NCI-H1048 (cell line): ENCODE measurements at regions not wholly inside any gene's neighbourhood (a gene's known extent, or its start where the extent isn't known, plus 50 kb on each side); places are given as distances from the start of the nearest gene placed in this dataset.

Source experiments
- DNase-seq: peaks from one replicate; lab custom pipeline; 2025; lab: John Stamatoyannopoulos, UW

DNA sequence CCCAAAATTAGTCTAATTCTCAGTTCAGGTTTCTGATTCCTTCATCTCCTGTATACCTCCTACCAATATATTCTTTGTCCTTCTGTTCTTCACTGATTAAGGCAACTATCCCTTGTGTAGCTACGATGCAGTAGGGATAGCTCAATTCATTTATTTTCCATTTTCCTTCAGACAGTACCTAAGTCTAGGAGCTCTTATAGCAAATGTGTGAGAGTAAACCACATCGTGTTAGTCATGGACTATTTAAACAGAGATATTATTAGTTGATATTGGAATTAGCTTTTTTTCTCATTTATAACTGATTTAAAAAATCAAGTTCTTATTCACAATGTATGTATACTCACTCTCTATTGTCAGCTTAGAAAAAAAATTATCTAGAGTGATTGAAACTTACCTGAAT lies 900.0 kb downstream of the JRKL start:
- DNase-seq: no peak

DNA sequence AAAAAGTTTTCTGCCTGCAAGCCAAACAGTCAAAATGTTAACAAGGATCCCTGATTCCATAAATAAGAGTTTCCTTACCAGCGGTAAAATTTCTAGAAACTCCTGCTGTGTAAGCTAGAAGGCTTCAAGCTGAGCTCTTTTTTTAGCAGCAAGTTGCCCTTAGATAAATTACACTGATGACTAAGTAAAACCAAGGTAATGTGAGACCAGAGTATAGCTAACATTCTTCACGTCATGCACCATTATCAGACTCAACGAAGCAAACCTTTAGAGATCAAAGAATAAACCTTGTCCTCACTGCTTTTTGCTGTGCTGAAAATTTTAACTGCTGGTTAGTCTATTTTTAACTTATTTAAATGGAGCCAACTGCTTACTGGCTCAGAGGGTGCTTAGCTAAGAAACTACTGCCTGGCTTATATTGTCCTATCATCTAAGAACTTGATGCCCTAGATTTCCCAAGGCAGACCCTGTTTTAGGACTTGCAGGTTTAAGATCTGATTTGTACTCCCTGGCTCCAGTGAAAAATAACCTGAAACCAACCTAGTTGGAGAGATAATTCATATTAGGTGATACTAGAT lies 900.7 kb downstream of the JRKL start:
- DNase-seq: no peak

DNA sequence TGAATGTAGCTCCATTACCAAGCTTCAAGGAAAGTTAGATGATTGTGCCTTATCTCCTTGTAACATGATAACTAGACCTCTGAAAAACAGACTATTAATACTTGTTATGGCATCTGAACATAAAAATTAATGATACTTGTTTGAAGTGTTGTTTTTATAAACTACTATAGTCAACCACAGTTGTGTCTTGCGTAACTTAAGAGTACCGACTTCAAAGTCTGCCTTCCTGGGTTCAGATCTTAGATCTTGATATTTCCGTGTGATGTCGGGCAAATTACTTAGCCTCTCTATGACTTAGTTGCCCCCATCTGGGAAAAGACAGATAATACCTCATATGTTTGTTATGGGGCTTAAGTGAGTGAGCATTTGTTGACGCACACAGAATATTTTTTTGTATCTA lies 906.5 kb downstream of the JRKL start:
- no peak for DNase-seq

DNA sequence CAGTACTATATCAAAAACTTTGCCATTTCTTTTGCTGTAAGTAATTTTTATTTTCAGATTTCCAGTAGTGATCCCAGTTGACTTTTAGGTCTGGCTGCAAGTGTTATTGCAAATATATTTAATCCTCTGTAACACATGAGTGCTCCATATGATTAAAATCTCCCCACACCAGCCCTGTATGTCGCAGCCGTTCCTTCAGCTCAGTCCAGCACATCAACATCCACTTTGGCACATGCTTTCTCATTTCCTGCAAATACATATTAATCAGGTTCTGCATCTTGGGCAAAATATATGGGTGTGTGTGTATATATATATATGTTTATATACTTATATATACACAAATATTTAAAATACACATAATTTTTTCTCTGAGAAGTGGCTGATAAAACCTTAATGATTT lies 919.5 kb downstream of the JRKL start:
- no peak for DNase-seq

DNA sequence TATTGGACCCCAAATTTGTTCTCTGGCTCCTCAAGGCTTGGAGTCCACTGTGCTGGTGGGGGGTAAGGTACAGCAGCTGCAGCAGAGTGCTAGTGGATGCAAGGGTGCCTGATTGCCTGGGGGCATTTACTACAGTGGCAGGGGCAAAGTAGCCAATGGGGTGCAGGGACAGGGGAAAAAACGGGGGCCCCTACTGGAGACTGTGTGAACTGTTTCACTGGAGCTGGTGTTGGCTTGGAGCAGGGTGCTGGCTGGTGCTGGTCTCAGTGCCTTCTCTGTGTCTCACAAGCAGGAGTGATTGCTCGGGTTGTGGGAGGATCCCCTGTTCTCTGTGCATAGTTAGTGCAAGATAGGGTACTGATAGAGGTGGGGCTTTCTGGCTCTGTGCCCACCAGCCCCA lies 935.9 kb downstream of the JRKL start:
- DNase-seq: no peak

DNA sequence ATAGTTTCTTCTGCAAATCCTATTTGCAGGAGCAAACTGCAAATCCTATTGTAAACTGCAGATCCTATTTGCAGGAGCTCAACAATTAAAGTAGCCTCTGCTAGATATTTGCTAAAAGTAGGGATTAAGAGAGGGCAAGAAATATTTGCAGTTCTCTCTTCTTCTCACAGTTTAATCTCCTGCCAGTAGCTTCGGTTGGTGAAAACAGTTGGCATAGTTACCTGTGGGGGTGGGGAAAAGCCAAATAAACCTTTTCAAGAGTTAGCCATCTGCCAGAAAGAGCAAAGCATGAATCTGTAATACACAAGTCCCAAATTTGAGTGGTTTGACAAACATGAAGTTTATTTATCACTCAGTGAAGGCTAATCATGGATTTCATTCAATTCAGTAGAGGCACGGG lies 942.5 kb downstream of the JRKL start:
- no peak for DNase-seq

DNA sequence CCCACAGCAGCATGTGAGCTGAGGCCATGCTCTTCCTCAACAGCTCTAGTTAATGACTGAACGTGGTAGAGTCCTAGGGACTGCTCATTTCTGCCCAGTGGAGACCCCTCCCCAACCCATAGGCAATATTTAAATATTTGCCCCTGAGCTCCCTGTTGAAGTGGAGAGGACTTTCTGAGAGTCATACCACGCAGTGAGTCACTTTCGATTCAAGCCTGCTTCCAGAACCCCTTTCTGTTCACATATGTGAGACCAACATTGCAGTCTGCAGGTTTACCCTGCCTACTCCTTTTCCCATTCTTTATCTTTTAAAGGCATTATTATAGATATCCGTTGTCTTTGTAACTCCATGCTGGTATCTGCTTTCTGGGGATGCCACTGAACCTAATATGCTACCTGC lies 946.3 kb downstream of the JRKL start:
- DNase-seq: no peak

DNA sequence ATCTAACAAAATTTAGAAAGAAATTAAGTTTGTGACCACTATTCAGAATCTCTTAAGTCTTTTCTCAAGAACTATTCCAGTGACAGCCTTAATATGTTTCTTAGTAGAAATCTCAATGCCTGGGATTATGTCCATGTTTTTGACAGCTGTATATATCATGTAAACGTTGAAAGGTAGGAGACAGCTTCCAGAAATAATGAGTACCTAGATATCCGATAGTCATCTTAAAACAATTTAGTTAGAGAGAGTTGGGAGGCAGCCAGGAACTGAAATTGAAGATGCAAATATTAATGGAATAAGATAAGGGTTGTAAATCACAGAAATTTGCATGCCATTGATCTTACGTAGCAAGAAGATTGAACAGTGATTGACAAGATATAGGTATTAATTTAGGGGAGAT lies 955.2 kb downstream of the JRKL start:
- DNase-seq: no peak

DNA sequence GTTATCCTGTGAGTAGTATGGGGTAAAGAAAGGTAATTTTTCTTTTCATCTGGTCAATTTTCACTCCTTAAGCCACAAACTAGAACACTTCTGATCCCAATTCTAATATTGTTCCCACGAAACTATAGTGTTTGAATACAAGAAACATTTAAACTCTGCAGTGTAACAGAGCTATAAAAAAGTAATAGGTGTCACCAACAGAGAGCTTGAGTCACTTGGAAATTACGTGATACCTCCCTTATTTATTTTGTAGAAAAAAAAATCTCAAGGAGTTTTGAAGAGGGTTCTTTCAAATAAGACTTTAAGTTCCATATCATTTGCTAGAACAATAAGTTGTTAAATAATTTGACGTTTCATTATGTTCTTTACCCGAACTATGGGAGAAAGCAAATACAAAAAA lies 959.4 kb downstream of the JRKL start:
- no peak for DNase-seq

DNA sequence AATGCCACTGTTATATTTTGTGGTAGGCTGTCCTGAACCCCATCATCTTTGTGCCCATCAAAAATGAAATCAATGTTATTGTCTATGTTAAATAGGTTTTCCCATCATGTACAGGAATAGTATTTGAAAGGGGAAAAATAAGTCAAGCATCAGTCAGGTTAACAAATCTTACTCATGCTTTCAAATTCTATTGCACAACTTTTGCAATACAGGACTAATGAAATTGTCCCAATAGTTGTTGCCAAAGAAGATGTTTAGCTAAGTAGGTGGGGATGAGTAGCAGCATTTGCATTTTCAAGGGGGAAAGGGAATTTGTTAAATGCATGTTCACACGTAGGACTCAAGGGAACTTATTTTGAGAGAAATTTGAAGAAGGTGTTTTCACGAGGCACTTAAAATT lies 962.1 kb downstream of the JRKL start:
- no peak for DNase-seq

DNA sequence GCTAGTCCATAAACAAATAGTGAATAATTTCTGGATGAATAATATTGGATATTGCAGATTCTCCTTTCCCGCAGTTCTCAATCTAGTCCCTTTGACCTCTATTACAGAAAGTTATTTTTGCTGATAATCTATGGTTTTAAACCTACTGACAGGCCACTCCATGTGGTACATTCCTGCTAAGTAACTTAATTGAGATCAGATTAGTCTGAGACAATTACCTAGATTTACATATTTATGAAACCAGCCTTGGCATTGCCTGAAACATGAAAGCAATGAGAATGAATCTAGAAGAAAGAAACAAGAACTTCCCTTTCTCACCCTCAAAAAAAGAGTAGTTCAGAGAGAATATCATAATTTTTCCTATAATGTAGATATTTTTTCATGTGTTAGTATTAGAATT lies 964.2 kb downstream of the JRKL start:
- no peak for DNase-seq

DNA sequence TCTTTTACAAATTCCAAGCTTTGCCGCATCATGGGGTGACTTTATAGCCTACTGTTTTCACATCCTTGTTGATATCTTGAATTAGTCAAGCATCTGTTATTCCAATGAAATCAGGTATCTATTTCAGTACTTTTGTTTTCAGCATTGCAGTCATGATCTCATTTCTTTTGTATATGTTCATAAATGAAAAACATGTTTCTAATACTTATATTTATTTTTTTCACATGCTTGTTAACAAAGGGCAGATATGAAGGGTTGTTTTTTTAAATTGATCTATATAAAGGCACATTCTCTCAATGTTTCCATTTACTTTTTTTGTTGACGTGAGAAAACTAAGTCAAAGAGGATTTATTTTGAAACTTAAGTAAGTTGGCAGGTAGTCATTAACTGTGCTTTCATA lies 964.8 kb downstream of the JRKL start:
- DNase-seq: no peak

DNA sequence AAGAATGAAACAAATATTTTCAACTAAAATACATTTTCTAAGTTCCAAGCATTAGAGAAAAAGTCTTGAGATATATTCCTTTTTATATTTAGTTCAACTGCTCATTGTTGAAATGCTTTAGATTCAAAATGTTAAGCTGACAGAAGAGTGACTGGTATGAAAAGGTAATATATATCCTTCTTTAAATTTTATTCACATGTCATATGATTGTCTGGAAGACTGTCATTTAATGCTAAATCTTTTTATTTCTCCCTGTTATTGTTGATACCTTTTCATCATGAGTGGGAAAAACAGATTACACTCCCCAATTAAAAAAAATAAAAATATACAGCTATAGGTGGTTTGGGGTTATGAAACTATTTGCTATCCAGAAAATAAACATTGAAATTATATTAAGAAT lies 965.4 kb downstream of the JRKL start:
- no peak for DNase-seq

DNA sequence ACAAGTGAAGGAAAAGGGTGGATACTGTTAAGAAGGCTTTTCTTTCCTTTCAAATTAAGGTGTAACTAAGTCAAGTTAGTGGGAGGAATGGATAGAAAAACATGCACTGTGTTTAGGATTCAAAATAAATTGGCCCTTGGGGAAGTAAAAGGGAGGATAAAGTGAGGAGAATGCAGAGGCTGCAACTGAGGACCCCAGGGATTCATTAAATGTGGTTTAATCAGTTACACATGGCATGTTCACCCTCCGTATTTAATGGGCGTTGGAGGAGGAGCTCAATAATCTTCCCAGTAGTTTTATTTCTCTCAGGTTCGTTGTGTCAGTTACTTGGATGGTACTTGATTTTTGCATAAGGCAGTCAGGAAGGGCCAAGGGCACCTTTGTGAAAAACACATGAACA lies 966.3 kb downstream of the JRKL start:
- no peak for DNase-seq

DNA sequence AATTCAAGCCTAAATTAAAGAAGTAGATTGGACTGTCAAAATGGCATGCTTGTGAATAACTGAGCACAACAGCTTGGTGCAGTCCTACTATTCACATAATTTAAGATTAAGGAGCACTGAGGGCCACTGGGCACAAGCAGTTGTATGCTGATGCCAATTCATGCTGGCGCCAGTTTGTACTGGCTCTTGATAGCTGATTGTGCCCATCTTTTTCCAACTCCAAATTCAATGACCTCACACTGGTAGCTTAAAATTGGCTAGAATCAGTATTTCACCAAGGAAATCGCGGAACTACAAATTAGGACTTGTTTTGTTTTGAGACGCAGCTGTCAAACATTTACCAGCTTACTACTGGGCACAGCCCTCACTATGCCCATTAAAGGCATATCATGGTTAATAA lies 969.2 kb downstream of the JRKL start:
- no peak for DNase-seq

DNA sequence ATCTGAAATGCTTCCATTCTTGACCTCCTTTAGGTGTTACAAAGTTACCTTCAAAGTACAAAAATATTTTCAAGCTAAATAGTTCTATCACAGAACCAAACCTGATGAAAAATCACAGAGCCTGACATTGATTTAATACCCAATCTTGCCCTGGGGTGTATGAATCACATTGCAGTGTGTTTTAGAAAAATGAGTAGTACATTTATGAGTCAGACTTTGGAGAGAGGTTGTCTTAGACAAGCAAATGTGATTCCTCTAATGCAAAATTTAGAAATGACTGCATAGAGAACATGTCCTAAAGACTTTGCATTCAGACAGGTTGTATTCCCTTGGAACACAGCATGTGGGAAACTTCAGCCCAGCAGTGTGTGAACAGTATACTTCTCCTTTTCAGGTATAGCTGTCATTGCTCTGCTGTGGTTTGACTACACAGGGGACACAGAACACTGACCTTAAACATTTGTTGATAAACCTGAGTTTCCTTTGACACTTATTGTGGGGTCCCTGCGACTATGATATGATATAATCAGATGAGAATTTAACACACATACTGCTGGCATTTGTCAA lies 972.1 kb downstream of the JRKL start:
- DNase-seq: no peak

DNA sequence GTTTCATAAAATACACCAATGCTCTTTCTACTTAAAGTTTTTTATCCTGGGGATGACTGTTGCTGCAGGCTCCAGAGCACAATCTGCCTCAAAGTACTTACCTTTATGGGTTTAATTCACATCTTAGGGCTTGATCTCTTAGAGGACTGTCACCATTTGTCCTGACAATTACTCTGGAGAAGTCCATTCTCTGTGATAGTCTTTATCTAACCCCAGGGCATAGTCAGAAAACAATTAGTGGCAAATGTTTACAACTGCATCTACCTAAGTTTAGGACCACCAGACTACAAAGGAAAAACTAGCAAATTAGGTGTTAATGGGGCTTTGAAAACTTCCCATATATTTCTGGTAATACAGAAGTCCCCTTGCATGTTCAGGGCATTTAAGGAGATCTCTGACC lies 973.5 kb downstream of the JRKL start:
- DNase-seq: no peak

DNA sequence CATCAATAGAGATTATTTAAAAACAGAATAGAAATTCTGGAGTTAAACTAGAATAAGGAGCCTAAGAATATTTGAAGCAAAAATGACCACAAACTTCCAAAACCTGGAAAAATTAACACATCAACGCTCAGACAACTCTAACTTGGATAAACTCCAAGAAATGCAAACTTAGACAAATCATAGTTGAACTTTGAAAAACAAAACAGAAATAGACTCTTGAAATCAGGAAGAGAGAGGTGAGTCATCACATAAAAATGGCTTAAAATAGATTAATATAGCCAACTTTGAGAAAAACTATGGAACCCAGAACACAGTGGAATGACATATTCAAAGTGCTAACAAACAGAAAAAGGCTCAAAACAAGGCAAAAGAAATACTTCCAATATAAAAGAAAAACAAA lies 974.2 kb downstream of the JRKL start:
- DNase-seq: no peak

DNA sequence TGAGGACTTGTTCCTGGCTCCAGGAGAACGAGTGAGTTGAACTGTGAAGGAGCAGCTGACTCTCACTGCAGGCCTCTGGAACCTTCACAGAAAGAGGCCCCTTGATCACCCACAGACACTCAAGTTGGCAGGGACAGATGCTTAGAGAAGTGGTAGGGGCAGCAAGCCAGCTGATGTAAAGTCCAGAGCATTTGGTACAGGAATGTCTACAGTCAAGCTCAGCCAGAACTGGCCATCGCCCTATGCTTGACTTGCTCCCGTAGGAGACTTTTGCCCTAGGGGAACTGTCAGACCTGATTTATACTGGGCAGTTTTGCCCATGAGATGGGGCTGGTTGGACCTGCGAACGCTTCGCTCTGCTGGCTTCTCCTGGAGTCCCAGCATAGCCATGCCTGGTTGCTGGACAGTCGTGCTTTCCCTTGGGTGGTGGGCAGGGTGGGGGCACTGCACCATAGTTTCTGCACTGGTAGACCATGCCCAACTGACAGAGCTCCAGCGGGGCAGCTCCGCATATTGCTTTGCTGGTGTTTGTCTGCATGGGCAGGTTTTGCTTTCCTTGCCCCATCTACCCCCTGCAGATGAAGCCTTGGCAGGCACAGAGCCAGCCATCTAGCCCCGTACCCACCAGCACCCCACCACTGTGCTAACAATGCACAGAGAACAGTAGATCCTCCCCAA lies 977.7 kb downstream of the JRKL start:
- no peak for DNase-seq

DNA sequence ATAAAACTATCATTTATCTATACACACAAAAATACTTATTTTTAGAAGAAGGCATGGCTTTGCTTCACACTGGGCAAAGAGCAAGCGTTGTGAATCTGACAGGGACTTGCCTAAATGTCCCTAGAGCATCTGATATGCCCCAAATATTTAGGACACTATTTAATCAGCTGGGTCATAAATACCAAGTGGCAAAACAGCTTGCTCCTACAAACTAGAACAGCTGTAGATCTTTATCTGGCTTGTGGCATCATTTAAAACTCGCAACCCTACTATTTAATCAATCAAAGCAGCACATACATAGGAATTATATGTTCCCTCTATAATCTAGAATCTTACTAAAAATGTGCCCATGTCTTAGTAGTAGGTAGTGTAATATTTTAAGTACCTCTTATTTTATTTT lies 999.5 kb downstream of the JRKL start:
- DNase-seq: no peak

DNA sequence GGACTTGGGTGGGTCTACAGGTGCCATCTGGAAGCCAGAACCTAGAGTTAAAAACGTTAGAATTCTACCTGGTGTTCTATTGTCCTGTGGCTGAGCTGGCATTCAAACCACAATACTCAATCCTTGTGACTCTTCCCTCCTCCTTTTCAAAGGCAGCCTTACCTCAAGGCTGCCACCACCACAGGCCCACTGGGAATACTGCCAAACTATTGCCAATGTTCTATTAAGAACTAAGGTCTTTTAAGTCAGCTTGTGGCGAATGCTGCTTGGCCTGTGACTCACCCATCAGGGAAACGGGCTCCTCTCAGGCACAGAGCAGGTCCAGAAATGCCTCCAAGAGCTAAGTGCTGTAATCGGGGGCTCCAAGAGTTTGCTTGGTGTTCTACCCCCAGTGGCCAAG lies 1008.4 kb downstream of the JRKL start:
- DNase-seq: no peak

DNA sequence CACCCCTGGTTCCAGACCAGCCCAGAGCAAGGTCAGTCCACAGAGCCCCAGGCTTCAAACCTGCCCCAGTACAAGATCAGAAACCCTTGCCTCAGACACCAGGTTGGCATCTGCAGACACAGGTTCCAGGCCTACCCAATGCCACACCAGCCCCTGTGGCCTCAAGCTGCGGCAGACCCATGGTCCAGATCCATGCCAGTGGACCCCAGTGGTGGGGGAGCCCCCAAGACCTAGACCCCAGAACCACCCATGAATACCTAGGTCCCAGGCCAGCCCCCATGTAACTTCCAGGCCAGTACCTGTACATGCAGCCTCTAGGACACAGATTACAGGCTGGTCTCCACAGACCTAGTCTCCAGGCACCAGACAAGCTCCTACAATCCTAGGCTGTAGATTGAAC lies 1019.3 kb downstream of the JRKL start:
- DNase-seq: no peak

DNA sequence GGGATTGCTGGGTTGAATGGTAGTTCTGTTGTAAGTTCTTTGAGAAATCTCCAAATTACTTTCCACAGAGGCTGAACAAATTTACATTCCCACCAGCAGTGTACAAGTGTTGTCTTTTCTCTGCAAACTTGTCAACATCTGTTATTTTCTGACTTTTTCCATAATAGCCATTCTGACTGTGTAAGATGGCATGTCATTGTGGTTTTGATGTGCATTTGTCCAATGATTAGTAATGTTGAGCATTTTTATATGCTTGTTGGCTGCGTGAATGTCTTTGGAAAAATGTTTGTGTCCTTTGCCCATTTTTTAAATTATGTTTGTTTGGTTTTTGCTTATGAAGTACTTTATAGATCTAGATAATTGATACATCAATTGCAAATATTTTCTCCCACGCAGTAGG lies 1025.0 kb downstream of the JRKL start:
- no peak for DNase-seq

DNA sequence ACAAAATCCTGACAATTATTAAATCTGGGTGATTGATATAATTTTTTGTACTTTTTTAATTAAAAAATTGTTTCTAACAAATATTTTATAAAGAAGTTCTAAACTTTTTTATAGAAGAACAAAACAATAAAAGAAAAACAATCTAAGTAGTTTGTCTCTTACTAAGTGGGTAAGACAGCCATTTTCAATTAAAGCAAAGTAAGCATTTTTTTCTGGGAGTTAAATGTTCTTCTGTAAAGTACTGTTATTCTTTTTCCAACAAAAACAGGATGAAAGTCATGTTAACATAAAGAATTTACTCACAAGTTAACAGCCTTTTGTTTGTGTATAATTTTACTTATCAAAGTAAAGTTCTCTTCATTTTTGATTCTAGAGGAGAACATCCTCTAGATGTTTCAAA lies 1029.9 kb downstream of the JRKL start:
- no peak for DNase-seq
